ENCODE measurements at regions not wholly inside any gene's neighbourhood (a gene's known extent, or its start where the extent isn't known, plus 50 kb on each side); places are given as distances from the start of the nearest gene placed in this dataset.

DNA sequence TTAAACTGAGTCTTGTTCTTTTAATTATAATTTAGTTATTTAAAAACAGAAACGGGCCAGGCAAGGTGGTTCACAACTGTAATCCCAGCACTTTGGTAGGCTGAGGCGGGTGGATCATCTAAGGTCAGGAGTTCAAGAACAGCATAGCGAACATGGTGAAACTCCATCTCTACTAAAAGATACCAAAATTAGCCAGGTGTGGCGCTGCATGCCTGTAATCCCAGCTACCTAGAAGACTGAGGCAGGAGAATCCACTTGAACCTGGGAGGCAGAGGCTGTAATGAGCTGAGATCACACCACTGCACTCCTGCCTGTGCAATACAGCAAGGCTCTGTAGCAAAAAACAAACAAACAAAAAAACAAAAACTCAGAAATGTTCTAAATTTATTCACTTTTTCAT, 852.9 kb downstream of the TECRL start:
- no peaks in the 10 kb centered on the region for H3K27me3 ChIP-seq (ENCODE audit: control insufficient read depth in 1 of 2, insufficient read depth in 2 of 2, low read length in 2 of 2)
- Mint-ChIP-seq H3K36me3 (ENCODE audit: low read depth) (no peaks in the 10 kb centered on the region), H3K27ac (no peak overlapping the region), H3K27me3 (no peaks in the 10 kb centered on the region), H3K9me3 (peaks cover 8% of the 10 kb centered on the region), H3K4me3 (no peak overlapping the region), H3K4me1 (ENCODE audit: low read depth) (no peaks in the 10 kb centered on the region)
- H3K27ac ChIP-seq (ENCODE audit: low read depth in 1 of 2, low read length in 2 of 2), result no peak overlapping the region
- H3K9me3 ChIP-seq (ENCODE audit: control insufficient read depth in 1 of 2, insufficient read depth in 1 of 2, low read length in 2 of 2), result peaks cover 5 to 8% of the 10 kb centered on the region in 2 experiments
- ChIA-PET POLR2A (no interaction called here), CTCF (no interaction called here)
- DNase-seq, result no peak
- no peaks in the 10 kb centered on the region for H3K4me1 ChIP-seq (ENCODE audit: insufficient read depth, low read length)
- no peak for TF ChIP-seq CTCF (IDR thresholded peaks at IDR 0.05)
- no peak for ATAC-seq (ENCODE audit: poor library complexity)
- intact Hi-C loops (cut with DNase I, micrococcal nuclease), result no loop called here
- H3K4me3 ChIP-seq (ENCODE audit: low read length), result no peak overlapping the region
- no peaks in the 10 kb centered on the region for H3K36me3 ChIP-seq (ENCODE audit: insufficient read depth, low read length)

GRCh38 chr4:63553123-63553522, 856.1 kb downstream of the TECRL start:
- Mint-ChIP-seq H3K27ac (no peak overlapping the region), H3K4me3 (no peak overlapping the region), H3K4me1 (ENCODE audit: low read depth) (no peaks in the 10 kb centered on the region), H3K9me3 (peaks cover 6% of the 10 kb centered on the region), H3K36me3 (ENCODE audit: low read depth) (no peaks in the 10 kb centered on the region), H3K27me3 (no peaks in the 10 kb centered on the region)
- DNase-seq, result no peak
- no peak for TF ChIP-seq CTCF (IDR thresholded peaks at IDR 0.05)
- H3K27me3 ChIP-seq (ENCODE audit: control insufficient read depth in 1 of 2, insufficient read depth in 2 of 2, low read length in 2 of 2), result no peaks in the 10 kb centered on the region
- intact Hi-C loops (cut with DNase I, micrococcal nuclease), result no loop called here
- peaks cover 0 to 5% of the 10 kb centered on the region in 2 experiments for H3K9me3 ChIP-seq (ENCODE audit: control insufficient read depth in 1 of 2, insufficient read depth in 1 of 2, low read length in 2 of 2)
- ATAC-seq (ENCODE audit: poor library complexity), result no peak
- H3K27ac ChIP-seq (ENCODE audit: low read depth in 1 of 2, low read length in 2 of 2), result no peak overlapping the region
- CTCF ChIA-PET, result no interaction called here
- no peak overlapping the region for H3K4me3 ChIP-seq (ENCODE audit: low read length)
- POLR2A ChIA-PET, result no interaction called here
- H3K36me3 ChIP-seq (ENCODE audit: insufficient read depth, low read length), result no peaks in the 10 kb centered on the region
- no peaks in the 10 kb centered on the region for H3K4me1 ChIP-seq (ENCODE audit: insufficient read depth, low read length)

DNA sequence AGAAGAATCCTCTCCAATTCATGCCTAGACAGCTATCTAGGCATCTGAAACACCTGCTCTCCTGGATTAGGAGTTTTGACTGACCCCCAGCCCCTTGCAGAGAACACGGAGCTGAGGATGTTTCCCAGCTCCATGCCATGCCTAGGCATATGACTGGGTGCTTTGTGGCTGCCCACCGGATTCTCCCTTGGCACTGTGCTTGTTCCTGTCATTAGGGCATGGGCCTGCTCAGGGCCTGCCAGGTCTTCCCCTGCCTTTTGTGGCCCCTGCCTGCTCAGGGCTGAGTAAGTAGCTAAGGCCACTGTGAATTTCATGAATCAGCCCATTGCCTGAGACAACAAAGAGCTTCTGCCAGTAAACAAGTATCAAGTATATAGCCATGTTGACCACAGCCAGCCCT, 867.4 kb downstream of the TECRL start:
- Mint-ChIP-seq H3K9me3 (peaks cover 9% of the 10 kb centered on the region), H3K36me3 (ENCODE audit: low read depth) (no peaks in the 10 kb centered on the region), H3K27me3 (no peaks in the 10 kb centered on the region), H3K27ac (no peak overlapping the region), H3K4me1 (ENCODE audit: low read depth) (no peaks in the 10 kb centered on the region), H3K4me3 (no peak overlapping the region)
- ATAC-seq (ENCODE audit: poor library complexity) (no peak), DNase-seq (no peak)
- Histone ChIP-seq H3K27ac (ENCODE audit: low read depth in 1 of 2, low read length in 2 of 2) (no peak overlapping the region), H3K4me1 (ENCODE audit: insufficient read depth, low read length) (no peaks in the 10 kb centered on the region), H3K36me3 (ENCODE audit: insufficient read depth, low read length) (no peaks in the 10 kb centered on the region), H3K9me3 (ENCODE audit: control insufficient read depth in 1 of 2, insufficient read depth in 1 of 2, low read length in 2 of 2) (peaks cover 3 to 10% of the 10 kb centered on the region in 2 experiments), H3K4me3 (ENCODE audit: low read length) (no peak overlapping the region), H3K27me3 (ENCODE audit: control insufficient read depth in 1 of 2, insufficient read depth in 2 of 2, low read length in 2 of 2) (no peaks in the 10 kb centered on the region)
- intact Hi-C loops (cut with DNase I, micrococcal nuclease), result no loop called here
- CTCF ChIA-PET, result no interaction called here
- POLR2A ChIA-PET, result no interaction called here
- TF ChIP-seq CTCF (IDR thresholded peaks at IDR 0.05), result no peak

Data from CD4-positive, alpha-beta T cell (primary cell).